HG03045 (cell line): ENCODE measurements at regions not wholly inside any gene's neighbourhood (a gene's known extent, or its start where the extent isn't known, plus 50 kb on each side); places are given as distances from the start of the nearest gene placed in this dataset.

ENCODE experiments used
- ATAC-seq: cut with Tn5 transposase; IDR thresholded peaks from one replicate; pipeline ENCODE4 v1.9.1; 2021; ENCODE audit warnings: mild to moderate bottlenecking, moderate library complexity; ENCODE audit not compliant: unreplicated experiment

GRCh38 chr4:130559268-130559667, 1463.3 kb downstream of the C4orf33 start:
- no peak for ATAC-seq

GRCh38 chr4:130563185-130563888, 1467.4 kb downstream of the C4orf33 start:
- ATAC-seq = no peak

- no peak for ATAC-seq
Observed at GRCh38 chr4:130563889-130564418, 1468.0 kb downstream of the C4orf33 start.

DNA sequence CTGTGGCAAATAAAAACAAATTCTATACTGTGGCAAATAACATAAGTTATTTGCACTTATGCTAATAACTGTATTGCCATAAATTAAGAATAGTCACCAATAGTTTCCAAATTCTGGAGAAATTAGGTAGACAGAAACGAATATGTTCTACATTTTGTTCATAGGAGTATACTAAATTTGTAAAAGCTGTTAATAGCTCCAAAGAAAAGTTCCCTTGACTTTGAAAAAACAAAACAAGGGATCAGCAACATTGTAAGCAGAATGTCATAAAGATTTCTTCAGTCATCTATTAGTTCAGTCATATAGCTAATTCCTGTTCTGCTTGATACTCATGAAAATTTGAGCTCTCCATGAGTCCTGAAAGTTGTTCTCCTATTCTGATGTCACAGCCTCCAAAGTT, 1472.8 kb downstream of the C4orf33 start:
- no peak for ATAC-seq

DNA sequence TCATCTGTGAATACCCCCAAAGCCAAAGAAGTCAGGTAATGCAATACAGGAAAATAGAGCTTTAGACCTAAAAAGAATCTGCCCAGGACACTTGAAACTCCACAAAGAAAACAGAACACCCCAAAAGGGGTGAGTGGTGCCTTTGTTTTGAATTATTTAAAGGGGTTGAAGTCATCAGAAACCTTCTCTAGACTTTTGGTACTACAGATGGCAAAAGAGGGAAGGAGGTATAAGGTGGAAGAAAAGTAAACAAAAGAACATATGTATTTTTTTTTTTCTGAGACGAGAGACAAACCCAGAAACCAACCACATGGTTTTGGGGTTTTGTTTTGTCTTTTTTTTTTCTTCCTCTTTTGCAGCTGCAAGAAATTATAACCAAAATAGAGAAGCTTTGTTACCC, 1477.8 kb downstream of the C4orf33 start:
- ATAC-seq = no peak

- no peak for ATAC-seq
Observed at GRCh38 chr4:130574215-130574614, 1478.3 kb downstream of the C4orf33 start.

- no peak for ATAC-seq
Observed at GRCh38 chr4:130576218-130576617, 1480.3 kb downstream of the C4orf33 start.

GRCh38 chr4:130591091-130591490, 1495.1 kb downstream of the C4orf33 start:
- ATAC-seq = no peak

GRCh38 chr4:130600706-130601105, 1504.8 kb downstream of the C4orf33 start:
- no peak for ATAC-seq

DNA sequence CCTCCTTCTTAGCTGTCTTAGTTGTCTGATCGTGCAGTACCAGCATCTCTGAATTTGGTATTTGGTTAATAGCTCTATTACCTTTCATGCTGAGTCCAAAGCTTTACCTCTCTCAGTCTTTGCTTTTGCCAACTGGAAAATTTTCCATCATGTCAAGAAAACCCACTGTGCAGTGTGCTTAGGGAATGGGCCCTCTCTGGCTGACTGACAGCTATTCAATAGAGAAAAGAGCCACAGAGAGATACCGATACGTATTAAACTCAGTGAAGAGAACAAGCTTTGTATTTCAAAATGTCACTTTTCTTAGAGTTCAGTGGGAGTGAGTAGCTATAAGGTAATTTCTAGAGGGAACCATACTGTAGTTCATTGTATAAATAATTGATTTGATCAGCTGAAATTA, 1507.1 kb downstream of the C4orf33 start:
- no peak for ATAC-seq

- no peak for ATAC-seq
Observed at GRCh38 chr4:130608121-130608520, 1512.2 kb downstream of the C4orf33 start.

DNA sequence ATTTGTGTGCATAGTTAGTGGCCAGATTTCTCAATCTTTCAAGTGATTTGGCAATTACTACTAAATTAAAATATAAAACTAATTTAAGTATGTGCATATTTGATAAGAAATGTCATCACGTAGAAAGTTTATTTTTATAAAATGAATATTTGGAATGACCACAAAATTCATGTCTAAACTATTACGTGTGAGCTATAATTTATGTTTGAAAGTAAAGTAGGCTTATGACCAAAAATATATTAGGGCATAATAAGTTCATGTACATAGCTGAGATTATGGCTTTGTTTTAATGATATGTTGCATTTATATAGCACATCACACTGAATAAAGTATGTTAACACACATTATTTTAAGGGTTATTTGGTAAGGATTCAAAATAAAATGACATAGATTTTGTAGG, 1532.6 kb downstream of the C4orf33 start:
- ATAC-seq = no peak

DNA sequence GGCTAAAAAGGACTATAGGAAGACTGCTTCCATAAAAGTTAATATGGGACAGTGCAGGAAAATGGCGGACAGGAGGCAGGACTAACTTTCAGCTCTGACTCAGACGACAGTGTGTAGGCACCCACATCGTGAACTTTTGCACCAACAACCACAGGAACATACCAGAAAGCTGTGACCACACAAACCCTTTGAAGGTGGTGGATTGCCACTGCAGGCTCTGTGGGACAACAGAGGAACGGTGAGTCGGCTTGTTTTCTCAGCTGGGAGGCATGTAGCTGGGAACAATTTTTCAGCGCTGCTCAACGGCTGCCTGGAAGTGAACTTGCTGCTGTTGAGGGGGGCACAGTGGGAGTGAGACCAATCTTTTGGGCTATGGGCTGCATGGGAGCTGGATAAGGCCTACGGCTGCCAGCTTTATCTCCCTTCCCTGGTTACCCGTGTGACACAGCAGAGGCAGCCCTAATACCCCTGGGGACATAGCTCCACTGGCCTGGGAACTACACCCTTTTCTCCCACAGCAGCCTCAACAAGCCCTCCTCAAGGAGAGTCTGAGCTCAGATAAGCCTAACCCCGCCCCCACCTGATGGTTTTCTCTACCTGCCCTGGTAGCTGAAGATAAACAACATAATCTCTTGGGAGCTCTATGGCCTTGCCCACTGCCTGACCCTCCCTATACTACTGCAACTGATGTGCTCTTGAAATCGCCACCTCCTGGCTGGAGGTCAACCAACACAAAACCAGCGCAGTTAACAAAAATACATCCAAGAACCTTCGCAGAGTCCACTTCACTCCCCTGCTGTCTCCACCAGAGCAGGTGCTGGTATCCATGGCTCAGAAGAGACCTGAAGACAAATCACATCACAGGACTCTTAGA, 1537.0 kb downstream of the C4orf33 start:
- ATAC-seq = no peak

DNA sequence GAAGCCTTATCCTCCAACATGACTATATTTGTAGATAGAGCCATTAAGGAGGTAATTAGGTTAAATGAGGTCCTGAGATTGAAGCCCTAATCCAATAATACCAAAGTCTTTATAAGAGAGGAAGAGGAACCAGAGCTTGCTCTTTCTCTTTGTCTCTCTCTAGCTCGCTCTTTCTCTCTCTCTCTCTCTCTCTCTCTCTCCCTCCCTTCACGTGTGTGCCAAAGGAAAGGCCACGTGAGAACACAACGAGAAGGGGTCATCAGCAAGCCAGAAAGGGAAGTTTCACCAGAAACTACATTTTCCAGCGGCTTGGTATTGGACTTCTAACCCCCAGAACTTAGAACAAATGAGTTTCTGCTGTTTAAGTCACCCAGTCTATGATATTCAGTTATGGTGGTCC, 1540.5 kb downstream of the C4orf33 start:
- no peak for ATAC-seq

DNA sequence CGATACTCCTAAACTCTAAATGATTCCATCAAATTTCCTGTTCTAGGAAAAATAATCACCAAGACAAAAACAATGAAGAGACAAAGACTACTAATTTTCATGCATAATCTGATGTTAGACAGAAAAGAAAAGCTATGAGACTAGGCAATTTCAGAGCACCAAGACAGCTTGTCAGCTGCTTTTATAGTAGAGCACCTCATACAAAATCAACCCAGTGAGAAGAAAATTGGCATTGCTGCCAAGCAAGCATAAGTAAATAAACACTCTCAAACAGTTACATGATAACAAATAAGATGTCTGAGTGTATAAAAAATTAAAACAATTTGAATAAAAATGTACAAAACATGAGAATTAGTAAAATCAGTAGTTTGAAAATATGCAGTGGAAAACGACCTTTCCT, 1544.6 kb downstream of the C4orf33 start:
- ATAC-seq = no peak

DNA sequence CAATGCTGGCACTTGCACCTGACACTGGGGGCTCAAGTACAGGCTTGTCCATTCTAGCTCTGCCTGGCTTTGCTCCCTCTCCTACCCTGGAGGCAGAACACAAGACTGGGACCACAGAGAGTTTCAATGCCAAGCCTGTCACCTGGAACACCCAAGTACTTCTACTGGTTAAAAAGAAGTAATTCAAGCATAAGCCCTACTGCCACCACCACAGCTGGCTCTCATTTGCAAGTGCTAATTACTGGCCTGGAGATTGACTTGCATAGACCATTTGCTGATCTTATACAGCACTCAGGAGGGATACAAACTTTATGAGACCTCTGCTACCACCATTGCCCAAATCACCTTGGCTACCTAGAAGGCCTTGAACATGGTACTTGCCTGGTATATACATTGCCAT, 1550.9 kb downstream of the C4orf33 start:
- no peak for ATAC-seq

- ATAC-seq = no peak
Observed at GRCh38 chr4:130648570-130648969, 1552.6 kb downstream of the C4orf33 start.

GRCh38 chr4:130653842-130654241, 1557.9 kb downstream of the C4orf33 start:
- ATAC-seq = no peak

GRCh38 chr4:130659320-130659719, 1563.4 kb downstream of the C4orf33 start:
- ATAC-seq = no peak

- no peak for ATAC-seq
Observed at GRCh38 chr4:130668859-130669258, 1572.9 kb downstream of the C4orf33 start.

DNA sequence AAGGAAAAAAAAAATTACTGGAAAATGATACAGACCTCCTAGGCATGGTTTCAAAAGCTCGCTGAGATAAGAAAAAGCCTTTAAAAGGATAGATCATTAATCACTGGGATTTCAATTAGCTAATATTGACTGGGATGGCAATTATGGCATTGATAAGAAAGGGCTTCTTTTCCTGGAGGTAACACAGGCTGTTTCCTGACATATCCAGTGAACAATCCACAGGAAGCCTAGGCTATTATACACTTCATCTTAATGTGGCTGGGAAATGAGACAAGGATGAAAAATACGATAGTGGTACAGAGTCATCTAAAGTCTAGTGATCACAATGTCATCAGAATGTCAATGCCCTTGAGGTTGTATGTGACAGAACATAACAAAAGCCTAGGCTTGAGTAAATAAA, 1579.3 kb downstream of the C4orf33 start:
- ATAC-seq = no peak

- ATAC-seq = no peak
Observed at GRCh38 chr4:130689181-130689580, 1593.2 kb downstream of the C4orf33 start.
